K562 (cell line): ENCODE measurements at regions not wholly inside any gene's neighbourhood (a gene's known extent, or its start where the extent isn't known, plus 50 kb on each side); places are given as distances from the start of the nearest gene placed in this dataset.

Experiments used
- CEBPB ChIP-seq: fragments of 450-650 bp; IDR thresholded peaks from 2 replicates; pipeline ENCODE4 v1.6.1; 2016; ENCODE audit warnings: missing genetic modification characterization, missing compliant biosample characterization
- E2F5 ChIP-seq: sonication (generic); formaldehyde crosslinking; IDR thresholded peaks from 2 replicates; pipeline ENCODE4 v1.8.0; 2022; ENCODE audit warnings: mild to moderate bottlenecking, missing genetic modification reagents
- FOXA3 ChIP-seq, 2 experiments: fragments of 450-650 bp in 1 of 2; sonication (generic) in 1 of 2; formaldehyde crosslinking; IDR thresholded peaks in 1 of 2; conservative IDR thresholded peaks in 1 of 2; 2 replicates each; pipeline versions ENCODE4 v1.4.0 to v1.8.0; 2020 to 2022; ENCODE audit warnings: mild to moderate bottlenecking in 2 of 2, missing genetic modification reagents in 1 of 2
- MAX ChIP-seq: sonication (generic); formaldehyde crosslinking; IDR thresholded peaks from 2 replicates; pipeline ENCODE4 v1.9.0; 2022; ENCODE audit warnings: mild to moderate bottlenecking, missing genetic modification reagents
- MGA ChIP-seq: fragments of 450-650 bp; IDR thresholded peaks from 2 replicates; pipeline ENCODE4 v1.6.1; 2016; ENCODE audit warnings: mild to moderate bottlenecking, moderate library complexity
- MTA2 ChIP-seq: fragments of 450-650 bp; IDR thresholded peaks from 2 replicates; pipeline ENCODE4 v1.6.1; 2016; ENCODE audit warnings: low read depth
- SRF ChIP-seq, 2 experiments: fragments of 250-450, 450-650 bp in 1 of 2; sonication (Bioruptor Pico) in 1 of 2; sonication (generic) in 1 of 2; formaldehyde crosslinking; IDR thresholded peaks; 2 replicates each; pipeline versions ENCODE4 v1.5.0 to v1.5.1; 2020 to 2022; ENCODE audit warnings: mild to moderate bottlenecking in 1 of 2, missing genetic modification reagents in 1 of 2
- ZNF398 ChIP-seq: fragments of 250-450 bp; sonication (Bioruptor Pico); IDR thresholded peaks from 2 replicates; pipeline ENCODE4 v1.8.0; 2021; ENCODE audit warnings: moderate library complexity, mild to moderate bottlenecking, inconsistent platforms
- ZNF512 ChIP-seq: IDR thresholded peaks from 2 replicates; pipeline ENCODE4 v1.6.1; 2016; ENCODE audit warnings: missing genetic modification characterization, missing compliant biosample characterization

GRCh38 chr2:45192991-45193390, 183.7 kb upstream of the SIX2 start:
- no peak for TF ChIP-seq CEBPB
- TF ChIP-seq ZNF512 (tag), result no peak
- TF ChIP-seq SRF (CRISPR knock-in tag; IDR thresholded peaks at IDR 0.05), result no peak
- no peak for TF ChIP-seq ZNF398 (CRISPR knock-in tag)
- TF ChIP-seq E2F5, result no peak
- no peak for TF ChIP-seq MAX (CRISPR knock-in tag)
- TF ChIP-seq MGA, result no peak
- TF ChIP-seq MTA2, result no peak
- no peak for TF ChIP-seq FOXA3 (CRISPR knock-in tag; conservative IDR thresholded peaks at IDR 0.05 in 1 of 2, IDR thresholded peaks at IDR 0.05 in 1 of 2)
